ENCODE measurements at regions not wholly inside any gene's neighbourhood (a gene's known extent, or its start where the extent isn't known, plus 50 kb on each side); places are given as distances from the start of the nearest gene placed in this dataset.

- TF ChIP-seq CREB5 (CRISPR knock-in tag; IDR thresholded peaks at IDR 0.05; ENCODE audit: low read depth) (no peak), PATZ1 (CRISPR knock-in tag; IDR thresholded peaks at IDR 0.05; ENCODE audit: borderline replicate concordance) (no peak), ZNF565 (CRISPR knock-in tag; conservative IDR thresholded peaks at IDR 0.05; ENCODE audit: low read depth) (no peak), ZNF70 (CRISPR knock-in tag; IDR thresholded peaks at IDR 0.05) (no peak), ZFP3 (CRISPR knock-in tag; IDR thresholded peaks at IDR 0.05) (no peak), OSR1 (CRISPR knock-in tag; IDR thresholded peaks at IDR 0.05) (no peak), ZNF8 (CRISPR knock-in tag; IDR thresholded peaks at IDR 0.05) (no peak), CSDC2 (CRISPR knock-in tag; IDR thresholded peaks at IDR 0.05) (no peak), BACH2 (CRISPR knock-in tag; IDR thresholded peaks at IDR 0.05; ENCODE audit: borderline replicate concordance) (no peak), POU6F1 (CRISPR knock-in tag; IDR thresholded peaks at IDR 0.05; ENCODE audit: borderline replicate concordance, low read depth) (no peak), TOX (CRISPR knock-in tag; IDR thresholded peaks at IDR 0.05; ENCODE audit: borderline replicate concordance) (no peak), ZC3H10 (CRISPR knock-in tag; IDR thresholded peaks at IDR 0.05) (no peak), CSRNP3 (CRISPR knock-in tag; IDR thresholded peaks at IDR 0.05) (no peak), SNAI2 (CRISPR knock-in tag; IDR thresholded peaks at IDR 0.05) (no peak)
Measured at GRCh38 chr1:57991289-57991688, 555.2 kb downstream of the OMA1 start.
